ENCODE measurements at regions not wholly inside any gene's neighbourhood (a gene's known extent, or its start where the extent isn't known, plus 50 kb on each side); places are given as distances from the start of the nearest gene placed in this dataset.
"Not testable (repeated sequence)": the region's sequence is repeated elsewhere in the genome, so short reads cannot be mapped to it uniquely, and the experiment has no call there.

DNA sequence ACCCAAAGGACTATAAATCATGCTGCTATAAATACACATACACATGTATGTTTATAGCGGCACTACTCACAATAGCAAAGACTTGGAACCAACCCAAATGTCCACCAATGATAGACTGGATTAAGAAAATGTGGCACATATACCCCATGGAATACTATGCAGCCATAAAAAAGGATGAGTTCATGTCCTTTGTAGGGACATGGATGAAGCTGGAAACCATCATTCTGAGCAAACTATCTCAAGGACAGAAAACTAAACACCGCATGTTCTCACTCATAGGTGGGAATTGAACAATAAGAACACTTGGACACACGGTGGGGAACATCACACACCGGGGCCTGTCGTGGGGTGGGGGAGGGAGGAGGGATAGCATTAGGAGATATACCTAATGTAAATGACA lies 383.9 kb upstream of the F9 start:
- TF ChIP-seq, protein P1, sequence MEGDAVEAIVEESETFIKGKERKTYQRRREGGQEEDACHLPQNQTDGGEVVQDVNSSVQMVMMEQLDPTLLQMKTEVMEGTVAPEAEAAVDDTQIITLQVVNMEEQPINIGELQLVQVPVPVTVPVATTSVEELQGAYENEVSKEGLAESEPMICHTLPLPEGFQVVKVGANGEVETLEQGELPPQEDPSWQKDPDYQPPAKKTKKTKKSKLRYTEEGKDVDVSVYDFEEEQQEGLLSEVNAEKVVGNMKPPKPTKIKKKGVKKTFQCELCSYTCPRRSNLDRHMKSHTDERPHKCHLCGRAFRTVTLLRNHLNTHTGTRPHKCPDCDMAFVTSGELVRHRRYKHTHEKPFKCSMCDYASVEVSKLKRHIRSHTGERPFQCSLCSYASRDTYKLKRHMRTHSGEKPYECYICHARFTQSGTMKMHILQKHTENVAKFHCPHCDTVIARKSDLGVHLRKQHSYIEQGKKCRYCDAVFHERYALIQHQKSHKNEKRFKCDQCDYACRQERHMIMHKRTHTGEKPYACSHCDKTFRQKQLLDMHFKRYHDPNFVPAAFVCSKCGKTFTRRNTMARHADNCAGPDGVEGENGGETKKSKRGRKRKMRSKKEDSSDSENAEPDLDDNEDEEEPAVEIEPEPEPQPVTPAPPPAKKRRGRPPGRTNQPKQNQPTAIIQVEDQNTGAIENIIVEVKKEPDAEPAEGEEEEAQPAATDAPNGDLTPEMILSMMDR (IDR thresholded peaks at IDR 0.05), result not testable (repeated sequence)
- TF ChIP-seq, protein P2, sequence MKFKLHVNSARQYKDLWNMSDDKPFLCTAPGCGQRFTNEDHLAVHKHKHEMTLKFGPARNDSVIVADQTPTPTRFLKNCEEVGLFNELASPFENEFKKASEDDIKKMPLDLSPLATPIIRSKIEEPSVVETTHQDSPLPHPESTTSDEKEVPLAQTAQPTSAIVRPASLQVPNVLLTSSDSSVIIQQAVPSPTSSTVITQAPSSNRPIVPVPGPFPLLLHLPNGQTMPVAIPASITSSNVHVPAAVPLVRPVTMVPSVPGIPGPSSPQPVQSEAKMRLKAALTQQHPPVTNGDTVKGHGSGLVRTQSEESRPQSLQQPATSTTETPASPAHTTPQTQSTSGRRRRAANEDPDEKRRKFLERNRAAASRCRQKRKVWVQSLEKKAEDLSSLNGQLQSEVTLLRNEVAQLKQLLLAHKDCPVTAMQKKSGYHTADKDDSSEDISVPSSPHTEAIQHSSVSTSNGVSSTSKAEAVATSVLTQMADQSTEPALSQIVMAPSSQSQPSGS (CRISPR knock-in tag; IDR thresholded peaks at IDR 0.05; ENCODE audit: borderline replicate concordance, low read depth), result not testable (repeated sequence)
- TF ChIP-seq TEAD1 (CRISPR knock-in tag; IDR thresholded peaks at IDR 0.05), result not testable (repeated sequence)

Data from WTC11 (cell line).